HEK293T (cell line): ENCODE measurements at regions not wholly inside any gene's neighbourhood (a gene's known extent, or its start where the extent isn't known, plus 50 kb on each side); places are given as distances from the start of the nearest gene placed in this dataset.

Experiments used
- ARNT ChIP-seq: fragments of 450-650 bp; IDR thresholded peaks from 2 replicates; pipeline ENCODE4 v1.6.1; 2017; ENCODE audit warnings: mild to moderate bottlenecking
- BHLHE40 ChIP-seq: fragments of 450-650 bp; IDR thresholded peaks from 2 replicates; pipeline ENCODE4 v1.6.1; 2016; ENCODE audit warnings: mild to moderate bottlenecking, moderate library complexity, borderline replicate concordance
- CTBP1 ChIP-seq: fragments of 450-650 bp; IDR thresholded peaks from 2 replicates; pipeline ENCODE4 v1.6.1; 2016; ENCODE audit warnings: borderline replicate concordance
- FOXA1 ChIP-seq: fragments of 450-650 bp; IDR thresholded peaks from 2 replicates; pipeline ENCODE4 v1.6.1; 2016; ENCODE audit warnings: mild to moderate bottlenecking
- FOXM1 ChIP-seq: fragments of 450-650 bp; IDR thresholded peaks from 2 replicates; pipeline ENCODE4 v1.6.1; 2017; ENCODE audit warnings: mild to moderate bottlenecking, borderline replicate concordance
- HDGF ChIP-seq: fragments of 450-650 bp; IDR thresholded peaks from 2 replicates; pipeline ENCODE4 v1.6.1; 2017; ENCODE audit warnings: antibody characterized with exemption, borderline replicate concordance
- LEF1 ChIP-seq: fragments of 450-650 bp; IDR thresholded peaks from 2 replicates; pipeline ENCODE4 v1.6.1; 2017; ENCODE audit warnings: mild to moderate bottlenecking, borderline replicate concordance
- NFRKB ChIP-seq: fragments of 450-650 bp; IDR thresholded peaks from 2 replicates; pipeline ENCODE4 v1.6.1; 2016; ENCODE audit warnings: mild to moderate bottlenecking, moderate library complexity
- PKNOX1 ChIP-seq: fragments of 450-650 bp; IDR thresholded peaks from 2 replicates; pipeline ENCODE4 v1.6.1; 2016
- SP1 ChIP-seq: fragments of 450-650 bp; IDR thresholded peaks from 2 replicates; pipeline ENCODE4 v1.6.1; 2017
- SUZ12 ChIP-seq: fragments of 450-650 bp; IDR thresholded peaks from 2 replicates; pipeline ENCODE4 v1.6.1; 2016; ENCODE audit warnings: mild to moderate bottlenecking
- TARDBP ChIP-seq: fragments of 450-650 bp; IDR thresholded peaks from 2 replicates; pipeline ENCODE4 v1.6.1; 2016
- ZNF384 ChIP-seq: fragments of 450-650 bp; IDR thresholded peaks from 2 replicates; pipeline ENCODE4 v1.6.1; 2016

GRCh38 chr15:47839233-47839825 is 122.0 kb downstream of the SEMA6D start:
- no peak for TF ChIP-seq HDGF
- no peak for TF ChIP-seq ZNF384
- TF ChIP-seq CTBP1, result no peak
- no peak for TF ChIP-seq TARDBP
- TF ChIP-seq NFRKB, result no peak
- no peak for TF ChIP-seq PKNOX1
- TF ChIP-seq FOXM1, result no peak
- TF ChIP-seq FOXA1, result no peak
- no peak for TF ChIP-seq SP1
- no peak for TF ChIP-seq LEF1
- no peak for TF ChIP-seq BHLHE40
- no peak for TF ChIP-seq ARNT
- TF ChIP-seq SUZ12, result no peak
